ENCODE measurements at regions not wholly inside any gene's neighbourhood (a gene's known extent, or its start where the extent isn't known, plus 50 kb on each side); places are given as distances from the start of the nearest gene placed in this dataset.
A peak's percentile ranks its signal among the peaks of the same experiment; 100 is the strongest.

- H3K9ac ChIP-seq (ENCODE audit: low read length), result no peak overlapping the region
- no peaks in the 10 kb centered on the region for H3K36me3 ChIP-seq (ENCODE audit: control insufficient read depth, insufficient read depth, low read length, severe bottlenecking)
- H3K27me3 ChIP-seq (replicated peaks; ENCODE audit: control insufficient read depth, insufficient read depth, low read length), result peaks cover 5% of the 10 kb centered on the region
- peaks cover 11% of the 10 kb centered on the region for H3K4me1 ChIP-seq (ENCODE audit: control insufficient read depth, insufficient read depth, low read length)
- no peak overlapping the region for H3K4me3 ChIP-seq (ENCODE audit: low read length)
- no peak for DNase-seq (ENCODE audit: low read depth)
- peaks cover 12% of the 10 kb centered on the region for H3K9me3 ChIP-seq (ENCODE audit: control insufficient read depth, low read length)
Observed at GRCh38 chr3:24734019-24734418, 239.4 kb upstream of the THRB start.

DNA sequence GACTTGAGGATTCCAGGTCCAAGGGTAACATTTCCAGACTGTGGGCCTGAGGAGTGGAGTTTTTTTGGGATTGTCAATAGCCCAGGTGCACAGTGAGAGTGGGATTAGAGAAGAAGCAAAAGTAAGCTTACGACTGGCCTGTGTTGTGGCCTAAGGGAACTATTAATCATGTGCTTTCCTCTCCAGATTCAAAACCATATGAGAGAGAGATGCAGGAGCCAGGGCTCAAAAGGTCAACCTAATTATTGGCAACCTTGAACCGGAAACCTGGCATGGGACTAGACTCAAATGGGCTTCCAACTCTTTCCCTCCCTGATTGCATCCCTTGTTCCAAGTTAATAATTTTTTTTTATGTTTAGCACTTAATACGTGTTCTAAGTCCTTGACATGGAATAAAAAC is 242.1 kb upstream of the THRB start:
- no peaks in the 10 kb centered on the region for H3K4me1 ChIP-seq (ENCODE audit: control insufficient read depth, insufficient read depth, low read length)
- H3K4me3 ChIP-seq (ENCODE audit: low read length), result no peak overlapping the region
- no peak overlapping the region for H3K9ac ChIP-seq (ENCODE audit: low read length)
- peaks cover 5% of the 10 kb centered on the region for H3K27me3 ChIP-seq (replicated peaks; ENCODE audit: control insufficient read depth, insufficient read depth, low read length)
- H3K9me3 ChIP-seq (ENCODE audit: control insufficient read depth, low read length), result peaks cover 12% of the 10 kb centered on the region
- DNase-seq (ENCODE audit: low read depth), result no peak
- H3K36me3 ChIP-seq (ENCODE audit: control insufficient read depth, insufficient read depth, low read length, severe bottlenecking), result no peaks in the 10 kb centered on the region

- Histone ChIP-seq H3K27me3 (replicated peaks; ENCODE audit: control insufficient read depth, insufficient read depth, low read length) (peaks cover 5% of the 10 kb centered on the region), H3K4me3 (ENCODE audit: low read length) (no peak overlapping the region), H3K9ac (ENCODE audit: low read length) (no peak overlapping the region), H3K4me1 (ENCODE audit: control insufficient read depth, insufficient read depth, low read length) (no peaks in the 10 kb centered on the region), H3K9me3 (ENCODE audit: control insufficient read depth, low read length) (no peaks in the 10 kb centered on the region), H3K36me3 (ENCODE audit: control insufficient read depth, insufficient read depth, low read length, severe bottlenecking) (no peaks in the 10 kb centered on the region)
- DNase-seq (ENCODE audit: low read depth), result peak; percentile 26
Observed at GRCh38 chr3:24740326-24740725, 245.7 kb upstream of the THRB start.

- no peak for DNase-seq (ENCODE audit: low read depth)
- Histone ChIP-seq H3K9me3 (ENCODE audit: control insufficient read depth, low read length) (no peaks in the 10 kb centered on the region), H3K36me3 (ENCODE audit: control insufficient read depth, insufficient read depth, low read length, severe bottlenecking) (no peaks in the 10 kb centered on the region), H3K4me3 (ENCODE audit: low read length) (no peak overlapping the region), H3K27me3 (replicated peaks; ENCODE audit: control insufficient read depth, insufficient read depth, low read length) (peaks cover 5% of the 10 kb centered on the region), H3K4me1 (ENCODE audit: control insufficient read depth, insufficient read depth, low read length) (no peaks in the 10 kb centered on the region), H3K9ac (ENCODE audit: low read length) (no peak overlapping the region)
Observed at GRCh38 chr3:24741506-24741905, 246.9 kb upstream of the THRB start.

DNA sequence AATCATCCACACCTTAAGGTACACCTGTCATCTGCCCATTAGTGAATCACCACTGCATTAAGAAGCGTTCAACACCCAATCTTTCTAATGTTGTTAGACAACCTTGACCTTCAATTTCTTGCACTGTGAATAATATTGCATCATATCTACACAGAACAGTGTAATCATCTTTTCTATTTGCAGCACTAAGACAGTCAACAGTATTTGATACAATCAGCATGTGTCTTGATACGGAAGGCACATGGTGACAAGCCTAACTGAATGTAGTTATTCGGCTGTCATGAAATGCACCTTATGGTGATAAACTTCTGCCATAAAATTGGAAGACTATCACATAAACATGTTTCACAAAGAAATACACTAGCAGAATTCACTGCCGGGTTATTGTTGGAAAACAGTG is 253.9 kb upstream of the THRB start:
- H3K36me3 ChIP-seq (ENCODE audit: control insufficient read depth, insufficient read depth, low read length, severe bottlenecking), result no peaks in the 10 kb centered on the region
- no peaks in the 10 kb centered on the region for H3K27me3 ChIP-seq (replicated peaks; ENCODE audit: control insufficient read depth, insufficient read depth, low read length)
- H3K4me3 ChIP-seq (ENCODE audit: low read length), result no peak overlapping the region
- no peak overlapping the region for H3K9ac ChIP-seq (ENCODE audit: low read length)
- DNase-seq (ENCODE audit: low read depth), result no peak
- no peaks in the 10 kb centered on the region for H3K4me1 ChIP-seq (ENCODE audit: control insufficient read depth, insufficient read depth, low read length)
- no peaks in the 10 kb centered on the region for H3K9me3 ChIP-seq (ENCODE audit: control insufficient read depth, low read length)

- no peaks in the 10 kb centered on the region for H3K27me3 ChIP-seq (replicated peaks; ENCODE audit: control insufficient read depth, insufficient read depth, low read length)
- no peak overlapping the region for H3K4me3 ChIP-seq (ENCODE audit: low read length)
- no peaks in the 10 kb centered on the region for H3K36me3 ChIP-seq (ENCODE audit: control insufficient read depth, insufficient read depth, low read length, severe bottlenecking)
- no peaks in the 10 kb centered on the region for H3K9me3 ChIP-seq (ENCODE audit: control insufficient read depth, low read length)
- no peak for DNase-seq (ENCODE audit: low read depth)
- H3K4me1 ChIP-seq (ENCODE audit: control insufficient read depth, insufficient read depth, low read length), result no peaks in the 10 kb centered on the region
- no peak overlapping the region for H3K9ac ChIP-seq (ENCODE audit: low read length)
Observed at GRCh38 chr3:24751020-24751419, 256.4 kb upstream of the THRB start.

DNA sequence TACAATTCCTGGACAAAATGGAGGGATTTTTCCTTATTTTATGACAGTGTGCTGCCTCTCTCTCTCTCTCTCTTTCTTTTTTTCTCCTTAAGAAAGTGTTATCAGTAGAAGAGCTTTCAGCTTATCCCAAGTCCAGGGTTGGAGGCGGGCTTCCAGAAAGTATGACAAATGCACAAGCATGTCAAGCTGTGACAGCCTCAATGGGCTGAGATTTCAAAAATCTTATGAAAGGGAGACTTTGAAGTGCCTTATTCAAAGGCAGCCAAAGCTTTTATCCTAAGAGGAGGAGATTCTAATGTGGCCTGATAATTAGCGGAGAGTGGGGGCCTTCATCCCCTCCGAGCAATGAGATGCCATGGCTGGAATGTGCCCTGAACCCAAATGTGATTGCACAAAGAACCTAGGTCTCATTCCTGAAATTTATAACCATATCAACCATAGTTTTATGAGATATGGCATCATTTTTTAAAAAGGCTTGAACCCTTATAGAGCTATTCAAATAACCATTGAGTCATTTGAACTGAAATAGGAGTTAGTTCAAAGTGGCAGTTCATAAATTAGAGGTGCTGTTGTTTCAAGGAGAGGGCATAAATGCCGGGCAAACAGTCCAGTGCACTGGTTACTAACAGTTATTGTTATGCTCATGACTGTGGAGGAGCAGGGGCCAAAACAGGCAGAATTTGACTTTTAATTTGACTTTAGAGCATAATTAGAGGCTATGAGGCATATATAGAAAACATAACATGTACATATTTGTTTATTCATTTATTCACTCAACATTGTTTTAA is 261.6 kb upstream of the THRB start:
- Histone ChIP-seq H3K9me3 (ENCODE audit: control insufficient read depth, low read length) (no peaks in the 10 kb centered on the region), H3K36me3 (ENCODE audit: control insufficient read depth, insufficient read depth, low read length, severe bottlenecking) (no peaks in the 10 kb centered on the region), H3K9ac (ENCODE audit: low read length) (no peak overlapping the region), H3K4me3 (ENCODE audit: low read length) (no peak overlapping the region), H3K27me3 (replicated peaks; ENCODE audit: control insufficient read depth, insufficient read depth, low read length) (no peaks in the 10 kb centered on the region), H3K4me1 (ENCODE audit: control insufficient read depth, insufficient read depth, low read length) (no peaks in the 10 kb centered on the region)
- DNase-seq (ENCODE audit: low read depth), result no peak

DNA sequence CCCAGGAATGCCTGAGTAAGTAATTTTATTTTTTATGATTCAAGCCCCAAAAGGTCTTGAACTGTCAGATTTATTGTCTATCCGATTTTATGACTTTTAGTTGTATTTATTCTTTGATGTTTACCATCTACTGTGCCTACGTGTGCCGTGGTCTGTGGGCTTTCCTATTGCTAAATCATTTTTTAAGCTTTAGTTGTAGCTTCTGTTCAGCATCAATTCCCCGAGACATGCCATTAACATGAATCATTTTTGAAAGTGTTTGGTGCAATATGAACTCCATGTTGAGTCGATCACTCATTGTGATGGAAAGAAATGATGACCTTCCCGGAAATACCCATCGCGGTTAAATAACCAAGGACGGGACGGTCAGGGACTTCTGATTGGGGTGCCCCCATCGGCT is 268.7 kb upstream of the THRB start:
- no peak overlapping the region for H3K4me3 ChIP-seq (ENCODE audit: low read length)
- no peaks in the 10 kb centered on the region for H3K4me1 ChIP-seq (ENCODE audit: control insufficient read depth, insufficient read depth, low read length)
- H3K9ac ChIP-seq (ENCODE audit: low read length), result no peak overlapping the region
- H3K36me3 ChIP-seq (ENCODE audit: control insufficient read depth, insufficient read depth, low read length, severe bottlenecking), result no peaks in the 10 kb centered on the region
- no peaks in the 10 kb centered on the region for H3K9me3 ChIP-seq (ENCODE audit: control insufficient read depth, low read length)
- no peak for DNase-seq (ENCODE audit: low read depth)
- H3K27me3 ChIP-seq (replicated peaks; ENCODE audit: control insufficient read depth, insufficient read depth, low read length), result no peaks in the 10 kb centered on the region

- Histone ChIP-seq H3K4me3 (ENCODE audit: low read length) (no peak overlapping the region), H3K9ac (ENCODE audit: low read length) (no peak overlapping the region), H3K36me3 (ENCODE audit: control insufficient read depth, insufficient read depth, low read length, severe bottlenecking) (no peaks in the 10 kb centered on the region), H3K4me1 (ENCODE audit: control insufficient read depth, insufficient read depth, low read length) (no peaks in the 10 kb centered on the region), H3K27me3 (replicated peaks; ENCODE audit: control insufficient read depth, insufficient read depth, low read length) (no peaks in the 10 kb centered on the region), H3K9me3 (ENCODE audit: control insufficient read depth, low read length) (no peaks in the 10 kb centered on the region)
- DNase-seq (ENCODE audit: low read depth), result no peak
Observed at GRCh38 chr3:24764236-24764915, 269.7 kb upstream of the THRB start.

- Histone ChIP-seq H3K9me3 (ENCODE audit: control insufficient read depth, low read length) (no peaks in the 10 kb centered on the region), H3K36me3 (ENCODE audit: control insufficient read depth, insufficient read depth, low read length, severe bottlenecking) (no peaks in the 10 kb centered on the region), H3K9ac (ENCODE audit: low read length) (no peak overlapping the region), H3K4me3 (ENCODE audit: low read length) (no peak overlapping the region), H3K4me1 (ENCODE audit: control insufficient read depth, insufficient read depth, low read length) (no peaks in the 10 kb centered on the region), H3K27me3 (replicated peaks; ENCODE audit: control insufficient read depth, insufficient read depth, low read length) (no peaks in the 10 kb centered on the region)
- peak; percentile 51 for DNase-seq (ENCODE audit: low read depth)
Observed at GRCh38 chr3:24765399-24765798, 270.7 kb upstream of the THRB start.

DNA sequence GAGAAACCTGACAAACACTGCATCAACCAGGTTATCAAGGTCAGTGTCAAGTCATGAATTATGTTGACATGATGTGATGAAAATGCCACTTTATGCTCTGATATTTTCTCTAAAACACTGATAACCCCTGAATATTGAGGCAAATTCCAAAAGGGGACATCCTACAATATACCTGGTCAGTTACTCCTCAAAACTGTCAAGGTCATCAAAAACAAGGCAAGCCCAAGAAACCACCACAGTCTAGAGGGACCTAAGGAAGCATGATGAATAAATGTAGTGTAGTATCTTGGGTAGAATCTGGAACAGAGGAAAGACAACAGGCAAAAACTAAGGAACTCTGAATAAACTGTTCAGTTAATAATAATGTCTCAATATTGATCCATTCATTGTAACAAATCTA is 275.3 kb upstream of the THRB start:
- no peak overlapping the region for H3K4me3 ChIP-seq (ENCODE audit: low read length)

More for the DNA sequence above, 275.3 kb upstream of the THRB start:
- Histone ChIP-seq H3K9me3 (ENCODE audit: control insufficient read depth, low read length) (no peaks in the 10 kb centered on the region), H3K4me1 (ENCODE audit: control insufficient read depth, insufficient read depth, low read length) (no peaks in the 10 kb centered on the region), H3K27me3 (replicated peaks; ENCODE audit: control insufficient read depth, insufficient read depth, low read length) (no peaks in the 10 kb centered on the region), H3K36me3 (ENCODE audit: control insufficient read depth, insufficient read depth, low read length, severe bottlenecking) (no peaks in the 10 kb centered on the region), H3K9ac (ENCODE audit: low read length) (no peak overlapping the region)
- no peak for DNase-seq (ENCODE audit: low read depth)
